HUES64 (cell line): ENCODE measurements at regions not wholly inside any gene's neighbourhood (a gene's known extent, or its start where the extent isn't known, plus 50 kb on each side); places are given as distances from the start of the nearest gene placed in this dataset.
"Not testable (repeated sequence)": the region's sequence is repeated elsewhere in the genome, so short reads cannot be mapped to it uniquely, and the experiment has no call there.

ENCODE experiments used
- H3K27ac ChIP-seq: 2 replicates; pipeline ENCODE4 v1.7.0; 2013; ENCODE audit warnings: low read depth, low read length, inconsistent platforms
- H3K27me3 ChIP-seq: 2 replicates; pipeline ENCODE4 v1.6.1; 2013; ENCODE audit warnings: mild to moderate bottlenecking, low read length; ENCODE audit not compliant: insufficient read depth
- H3K36me3 ChIP-seq: 2 replicates; pipeline ENCODE4 v1.6.1; 2013; ENCODE audit warnings: mild to moderate bottlenecking, low read length; ENCODE audit not compliant: insufficient read depth
- H3K4me1 ChIP-seq: 2 replicates; pipeline ENCODE4 v1.6.1; 2013; ENCODE audit warnings: mild to moderate bottlenecking, low read length, moderate library complexity; ENCODE audit not compliant: insufficient read depth
- H3K4me3 ChIP-seq: 2 replicates; pipeline ENCODE4 v1.5.1; 2013; ENCODE audit warnings: mild to moderate bottlenecking, low read length, moderate library complexity
- H3K9ac ChIP-seq: 2 replicates; pipeline ENCODE4 v1.6.1; 2013; ENCODE audit warnings: mild to moderate bottlenecking, low read depth, low read length
- H3K9me3 ChIP-seq: 2 replicates; pipeline ENCODE4 v1.6.1; 2013; ENCODE audit warnings: low read depth, low read length; ENCODE audit not compliant: insufficient read depth
- WGBS: fragments of 150-250, 120-280 bp; methylation state at CpG from one replicate; pipeline ENCODE4 v1.1.7; 2013; ENCODE audit warnings: missing lambda C conversion rate; 5-methylcytosine and 5-hydroxymethylcytosine counted together

GRCh38 chr13:37295071-37295470, 189.6 kb upstream of the CSNK1A1L start:
- no peak overlapping the region for H3K9ac ChIP-seq
- no peaks in the 10 kb centered on the region for H3K4me1 ChIP-seq
- H3K36me3 ChIP-seq: no peaks in the 10 kb centered on the region
- H3K9me3 ChIP-seq: no peaks in the 10 kb centered on the region
- H3K27ac ChIP-seq: no peak overlapping the region
- H3K27me3 ChIP-seq: no peaks in the 10 kb centered on the region
- WGBS: 91% methylated on average over 9 of the region's 9 CpGs
- H3K4me3 ChIP-seq: no peak overlapping the region

GRCh38 chr13:37294472-37294871, 189.0 kb upstream of the CSNK1A1L start:
- 98% methylated on average over 5 of the region's 6 CpGs for WGBS
- no peaks in the 10 kb centered on the region for H3K27me3 ChIP-seq
- no peaks in the 10 kb centered on the region for H3K9me3 ChIP-seq
- H3K36me3 ChIP-seq: no peaks in the 10 kb centered on the region
- H3K9ac ChIP-seq: no peak overlapping the region
- H3K4me1 ChIP-seq: no peaks in the 10 kb centered on the region
- H3K27ac ChIP-seq: no peak overlapping the region
- no peak overlapping the region for H3K4me3 ChIP-seq

DNA sequence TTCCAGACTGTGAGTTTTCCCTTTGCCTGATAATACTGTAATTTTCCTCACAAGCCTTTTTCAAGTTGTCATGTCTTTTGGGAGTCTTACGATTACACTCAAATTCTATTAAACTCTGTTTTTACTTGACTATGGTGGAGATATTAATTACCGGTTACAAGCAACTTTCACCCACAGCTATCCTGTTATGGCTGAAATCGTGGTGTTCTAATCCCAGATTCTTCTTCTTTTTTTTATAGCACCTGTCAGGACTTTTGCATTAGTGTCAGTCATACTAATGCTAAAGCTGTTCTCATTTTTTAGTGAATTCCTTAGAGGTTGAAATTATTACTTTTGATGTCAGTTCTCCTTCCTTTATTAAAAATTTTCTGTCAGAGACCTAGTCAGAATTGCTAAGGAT, 187.8 kb upstream of the CSNK1A1L start:
- Histone ChIP-seq H3K9me3 (no peaks in the 10 kb centered on the region), H3K27ac (no peak overlapping the region), H3K9ac (no peak overlapping the region), H3K4me3 (no peak overlapping the region), H3K4me1 (no peaks in the 10 kb centered on the region), H3K27me3 (no peaks in the 10 kb centered on the region), H3K36me3 (no peaks in the 10 kb centered on the region)
- WGBS: 93% methylated on average over 3 of the region's 3 CpGs

DNA sequence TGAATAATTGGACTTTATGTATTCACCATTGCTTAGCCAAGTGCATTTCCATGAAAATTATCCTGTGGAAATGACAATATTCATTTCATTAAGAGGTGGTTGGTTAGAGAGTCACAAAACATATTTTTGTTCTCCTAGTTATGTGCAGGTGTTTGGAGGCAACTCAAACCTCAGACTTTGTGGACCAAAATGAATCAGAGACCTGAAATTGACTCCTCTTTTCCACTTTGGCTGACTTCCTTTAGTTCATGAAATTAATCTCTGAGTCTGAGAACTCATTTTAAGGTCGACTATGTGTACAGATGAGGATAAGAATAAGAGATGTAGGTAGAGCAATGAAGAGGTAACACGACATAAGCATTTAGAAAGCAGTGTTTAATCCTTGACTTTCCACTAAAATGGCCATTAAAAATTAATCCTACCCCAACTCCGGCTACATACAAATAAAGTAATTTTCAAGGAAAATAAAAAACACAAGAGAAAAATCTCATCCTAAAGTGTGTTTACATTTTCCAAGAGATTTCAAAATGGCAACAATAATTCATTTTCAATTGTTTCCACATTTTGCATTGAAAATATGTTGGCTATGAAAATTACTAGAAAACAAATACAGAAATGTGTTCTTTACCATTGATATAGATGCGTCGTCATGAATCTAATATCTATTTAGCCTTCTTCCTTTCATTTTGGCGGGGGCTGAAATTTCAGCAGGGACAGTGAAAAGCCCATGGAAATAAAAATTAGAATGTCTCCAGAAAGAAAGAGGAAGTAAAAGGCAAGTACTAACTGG, 185.4 kb upstream of the CSNK1A1L start:
- Histone ChIP-seq H3K4me3 (no peak overlapping the region), H3K27me3 (no peaks in the 10 kb centered on the region), H3K4me1 (no peaks in the 10 kb centered on the region), H3K36me3 (no peaks in the 10 kb centered on the region), H3K9me3 (no peaks in the 10 kb centered on the region), H3K9ac (no peak overlapping the region), H3K27ac (no peak overlapping the region)
- WGBS: 92% methylated on average over 6 of the region's 6 CpGs

DNA sequence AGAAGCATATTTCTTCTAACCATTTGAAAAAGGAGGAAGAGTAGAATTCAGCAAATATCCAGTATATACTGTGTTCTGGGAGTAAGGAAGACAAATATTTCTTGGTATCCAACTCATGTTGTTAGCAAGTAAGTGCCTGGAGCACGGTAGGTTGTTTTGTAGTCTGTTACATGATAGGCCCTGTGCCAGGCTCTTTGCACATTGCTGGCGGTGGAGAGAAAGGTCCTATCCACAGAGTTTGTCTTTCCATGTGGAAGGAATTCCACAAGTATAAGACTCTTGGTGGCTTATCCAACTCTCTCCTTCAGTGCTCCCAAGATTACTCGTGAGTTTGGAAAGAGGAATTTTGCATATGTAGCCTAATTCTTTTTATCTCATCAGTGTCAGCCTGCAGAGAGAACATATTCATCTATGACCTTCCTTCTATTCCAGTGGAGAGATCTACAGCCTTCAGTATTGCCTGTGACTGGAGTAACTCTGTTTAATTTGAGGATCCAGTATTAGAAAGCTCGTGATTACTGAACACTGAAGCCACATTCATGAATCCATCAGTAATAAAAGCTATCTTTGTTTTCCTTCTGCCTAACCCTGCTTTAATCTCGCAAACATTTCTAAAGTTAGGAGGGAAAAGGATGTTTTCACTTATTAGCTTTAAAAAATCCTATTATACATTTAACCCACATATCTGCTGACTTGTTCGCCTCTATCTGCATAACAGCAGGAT, 183.9 kb upstream of the CSNK1A1L start:
- Histone ChIP-seq H3K27me3 (no peaks in the 10 kb centered on the region), H3K9me3 (no peaks in the 10 kb centered on the region), H3K4me1 (no peaks in the 10 kb centered on the region), H3K4me3 (no peak overlapping the region), H3K9ac (no peak overlapping the region), H3K27ac (no peak overlapping the region), H3K36me3 (no peaks in the 10 kb centered on the region)
- WGBS: 92% methylated on average over 5 of the region's 6 CpGs

DNA sequence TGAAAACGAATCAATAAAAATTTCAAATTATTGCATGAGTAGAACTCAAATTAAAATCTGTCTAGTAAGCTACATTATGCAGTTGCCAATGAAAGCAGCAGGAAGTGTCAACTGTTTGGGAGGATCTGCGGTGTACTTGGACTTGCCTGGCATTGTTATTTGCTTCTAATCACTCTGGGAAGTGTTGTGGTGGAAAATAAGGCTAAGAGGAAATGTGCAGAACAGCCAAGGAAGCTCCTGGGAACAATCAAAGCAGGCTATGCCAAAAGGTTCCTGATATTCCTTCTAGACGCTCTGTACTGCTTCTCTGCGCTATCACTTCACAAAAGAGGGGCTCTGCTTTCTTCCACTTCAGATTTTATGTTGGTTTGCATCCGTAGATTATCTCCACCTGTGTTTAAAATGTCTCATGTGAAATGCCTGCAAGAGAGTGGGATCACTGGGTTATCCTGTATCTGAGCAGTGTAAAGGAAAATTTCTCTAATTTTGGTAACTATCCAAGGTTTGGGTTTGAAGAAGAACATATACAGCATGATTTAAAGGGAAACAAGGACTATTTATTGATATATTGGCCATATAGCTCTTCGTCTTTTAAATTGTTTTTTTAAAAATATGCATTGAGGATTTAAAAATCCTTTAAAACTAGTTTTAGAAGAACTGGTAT, 182.7 kb upstream of the CSNK1A1L start:
- 96% methylated on average over 5 of the region's 6 CpGs for WGBS
- Histone ChIP-seq H3K27ac (no peak overlapping the region), H3K9ac (no peak overlapping the region), H3K4me1 (no peaks in the 10 kb centered on the region), H3K27me3 (no peaks in the 10 kb centered on the region), H3K36me3 (no peaks in the 10 kb centered on the region), H3K4me3 (no peak overlapping the region), H3K9me3 (no peaks in the 10 kb centered on the region)

DNA sequence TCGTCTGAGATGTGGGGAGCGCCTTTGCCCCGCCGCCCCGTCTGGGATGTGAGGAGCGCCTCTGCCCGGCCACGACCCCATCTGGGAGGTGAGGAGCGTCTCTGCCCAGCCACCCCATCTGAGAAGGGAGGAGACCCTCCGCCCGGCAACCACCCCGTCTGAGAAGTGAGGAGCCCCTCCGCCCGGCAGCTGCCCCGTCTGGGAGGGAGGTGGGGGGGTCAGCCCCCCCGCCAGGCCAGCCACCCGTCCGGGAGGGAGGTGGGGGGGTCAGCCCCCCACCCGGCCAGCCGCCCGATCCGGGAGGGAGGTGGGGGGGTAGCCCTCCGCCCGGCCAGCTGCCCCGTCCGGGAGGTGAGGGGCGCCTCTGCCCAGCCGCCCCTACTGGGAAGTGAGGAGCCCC, 174.8 kb upstream of the CSNK1A1L start:
- not testable (repeated sequence) for H3K36me3 ChIP-seq, H3K27me3 ChIP-seq, H3K9ac ChIP-seq, H3K4me3 ChIP-seq, H3K27ac ChIP-seq, H3K4me1 ChIP-seq, H3K9me3 ChIP-seq
- WGBS: 94% methylated on average over 26 of the region's 28 CpGs

DNA sequence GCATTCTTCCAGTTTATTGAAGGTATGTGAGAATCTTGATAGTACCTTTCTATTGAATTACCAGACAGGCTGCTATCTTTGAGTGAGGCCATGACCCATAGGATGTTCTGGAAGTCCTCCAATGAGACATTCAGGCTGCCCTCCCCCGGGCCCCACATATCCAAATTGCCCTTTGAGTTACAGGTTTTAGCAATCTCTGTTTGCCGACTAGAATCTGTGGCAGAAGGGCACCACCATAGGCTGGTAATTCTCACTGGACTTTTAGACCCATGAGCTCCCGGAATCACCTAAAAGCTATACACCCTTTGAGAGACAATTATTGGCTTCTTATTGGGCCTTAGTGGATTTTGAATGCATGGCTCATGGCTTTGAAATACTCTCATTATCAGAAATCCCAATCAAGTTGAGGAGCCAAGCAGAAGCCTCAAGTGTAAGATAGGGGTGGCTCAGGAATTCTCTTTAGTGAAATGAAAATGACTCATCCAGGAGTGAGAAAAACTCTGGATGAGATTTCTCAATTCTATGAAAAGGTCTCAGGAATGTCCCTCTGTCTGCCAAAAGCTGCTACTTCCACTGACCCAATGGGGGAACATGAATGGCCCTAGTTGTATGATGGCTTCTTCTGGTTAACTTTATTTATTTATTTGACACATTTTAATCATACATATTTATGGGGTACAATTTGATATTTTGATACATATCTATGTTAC, 172.1 kb upstream of the CSNK1A1L start:
- Histone ChIP-seq H3K4me3 (no peak overlapping the region), H3K36me3 (no peaks in the 10 kb centered on the region), H3K27me3 (no peaks in the 10 kb centered on the region), H3K4me1 (no peaks in the 10 kb centered on the region), H3K27ac (no peak overlapping the region), H3K9ac (no peak overlapping the region), H3K9me3 (peaks cover 9% of the 10 kb centered on the region)
- 66% methylated on average over 3 of the region's 3 CpGs for WGBS

GRCh38 chr13:37277007-37277406, 171.5 kb upstream of the CSNK1A1L start:
- WGBS: 90% methylated on average over 1 of the region's 1 CpG
- no peaks in the 10 kb centered on the region for H3K27me3 ChIP-seq
- no peak overlapping the region for H3K4me3 ChIP-seq
- H3K4me1 ChIP-seq: no peaks in the 10 kb centered on the region
- H3K9me3 ChIP-seq: peaks cover 9% of the 10 kb centered on the region
- H3K9ac ChIP-seq: no peak overlapping the region
- H3K27ac ChIP-seq: no peak overlapping the region
- no peaks in the 10 kb centered on the region for H3K36me3 ChIP-seq

DNA sequence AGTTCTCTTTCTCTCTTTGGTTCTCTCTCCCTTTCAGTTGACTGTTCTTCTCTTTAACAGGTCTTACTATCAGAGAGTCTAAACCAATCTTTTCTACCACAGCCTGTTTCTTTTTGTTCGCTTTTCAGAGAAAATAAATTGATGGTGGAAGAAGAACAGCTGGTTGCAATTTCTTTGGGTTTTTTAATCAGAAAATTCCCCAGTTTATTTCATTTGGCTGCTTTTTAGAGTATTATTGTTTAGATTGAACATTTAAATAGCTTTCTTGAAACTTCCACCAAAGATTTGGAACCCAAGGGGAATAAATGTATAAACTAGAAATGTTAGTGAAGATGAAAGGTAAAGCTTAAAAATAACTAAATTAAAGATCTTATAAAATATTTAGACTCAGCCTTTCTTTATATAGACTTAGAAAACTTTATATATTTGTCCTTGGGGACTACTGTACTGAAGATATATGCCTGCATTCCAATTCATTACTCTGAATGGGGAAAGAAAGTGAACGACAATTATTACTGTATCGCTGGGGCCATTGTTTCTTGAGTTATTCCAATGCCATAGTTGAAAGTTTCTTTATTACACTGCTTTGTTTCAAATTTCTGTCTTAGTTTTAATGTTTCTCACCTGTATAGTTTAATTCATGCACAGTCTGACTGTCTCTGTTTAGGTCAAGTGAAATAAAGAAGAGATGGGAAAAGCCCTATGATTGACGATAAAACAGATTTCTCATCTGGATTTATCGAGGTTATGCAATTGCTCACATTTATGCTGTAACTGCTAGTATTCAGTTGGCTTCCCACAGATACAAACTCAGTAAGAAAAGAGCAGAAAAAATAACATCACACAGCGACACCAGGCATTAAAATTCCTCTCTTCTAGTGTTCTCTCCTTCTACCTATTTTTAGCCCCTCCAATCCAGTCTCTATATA, 169.4 kb upstream of the CSNK1A1L start:
- WGBS: 93% methylated on average over 6 of the region's 6 CpGs
- H3K27ac ChIP-seq: no peak overlapping the region
- peaks cover 9% of the 10 kb centered on the region for H3K9me3 ChIP-seq
- H3K4me3 ChIP-seq: no peak overlapping the region
- H3K27me3 ChIP-seq: no peaks in the 10 kb centered on the region
- H3K36me3 ChIP-seq: no peaks in the 10 kb centered on the region
- H3K9ac ChIP-seq: no peak overlapping the region
- H3K4me1 ChIP-seq: no peaks in the 10 kb centered on the region
